NB4 (cell line): ENCODE measurements at regions not wholly inside any gene's neighbourhood (a gene's known extent, or its start where the extent isn't known, plus 50 kb on each side); places are given as distances from the start of the nearest gene placed in this dataset.

ENCODE experiments used
- DNase-seq: peaks from one replicate; pipeline ENCODE4 v3.0.0; 2010; ENCODE audit warnings: low read depth
- H3K4me3 ChIP-seq: one replicate; pipeline ENCODE4 v1.5.1; 2011; ENCODE audit warnings: mild to moderate bottlenecking, low read depth, low read length, moderate library complexity
- CTCF ChIP-seq: IDR thresholded peaks from one replicate; pipeline ENCODE4 v1.5.1; 2012; ENCODE audit warnings: low read depth, low read length
- MAX ChIP-seq: IDR thresholded peaks from 2 replicates; pipeline ENCODE4 v1.6.1; 2011; ENCODE audit warnings: low read depth, low read length
- MYC ChIP-seq: IDR thresholded peaks from 2 replicates; pipeline ENCODE4 v1.6.1; 2011; ENCODE audit warnings: low read depth, low read length
- POLR2A ChIP-seq: IDR thresholded peaks from 2 replicates; pipeline ENCODE4 v1.6.1; 2011; ENCODE audit warnings: mild to moderate bottlenecking; ENCODE audit not compliant: insufficient read length; ENCODE audit errors: extremely low read depth

DNA sequence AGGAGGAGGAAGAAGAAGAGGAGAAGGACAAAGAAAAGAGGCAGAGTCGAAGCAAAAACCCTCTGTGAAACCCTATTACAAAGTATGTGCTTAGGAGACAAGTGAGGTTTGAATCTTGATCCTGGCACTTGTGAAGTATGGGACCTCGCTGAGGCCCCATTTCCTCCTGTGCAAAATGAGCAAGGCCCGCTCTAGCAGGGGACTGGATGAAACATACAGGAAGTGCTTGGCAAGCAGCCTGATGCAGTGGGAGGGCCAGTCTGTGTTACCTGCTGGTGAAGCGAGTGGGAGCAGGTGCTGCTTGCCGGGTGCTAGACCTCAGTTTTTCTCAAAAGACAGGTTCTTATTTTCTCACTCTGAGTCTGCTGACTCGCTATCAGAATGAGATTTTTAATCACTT lies 150.4 kb downstream of the JCAD start:
- H3K4me3 ChIP-seq = no peak overlapping the region
- no peak for DNase-seq
- TF ChIP-seq MAX (no peak), MYC (no peak), POLR2A (no peak), CTCF (no peak)

DNA sequence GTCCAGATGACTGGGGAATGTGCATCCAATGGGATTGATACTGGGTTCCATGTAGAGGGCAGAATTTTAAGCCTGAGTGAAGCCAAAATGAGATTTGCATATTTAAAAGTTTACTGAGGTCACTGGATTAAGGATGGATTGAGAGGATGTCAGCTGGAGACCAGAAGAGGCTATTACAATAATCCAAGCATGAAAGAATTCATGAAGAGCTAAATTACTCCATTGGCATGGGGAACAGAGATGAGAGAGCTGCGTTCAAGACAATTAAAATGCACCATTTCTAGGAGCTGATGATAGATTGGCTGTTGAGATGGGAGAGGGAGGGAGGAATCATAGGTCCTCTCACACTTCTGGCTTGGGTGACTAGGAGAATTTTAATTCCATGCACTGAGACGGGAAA lies 158.5 kb downstream of the JCAD start:
- no peak for DNase-seq
- no peak overlapping the region for H3K4me3 ChIP-seq
- TF ChIP-seq CTCF (no peak), MAX (no peak), MYC (no peak), POLR2A (no peak)

- H3K4me3 ChIP-seq = no peak overlapping the region
- DNase-seq = no peak
- TF ChIP-seq MYC (no peak), MAX (no peak), CTCF (no peak), POLR2A (no peak)
Measured at GRCh38 chr10:29897999-29898716, 161.2 kb downstream of the JCAD start.

DNA sequence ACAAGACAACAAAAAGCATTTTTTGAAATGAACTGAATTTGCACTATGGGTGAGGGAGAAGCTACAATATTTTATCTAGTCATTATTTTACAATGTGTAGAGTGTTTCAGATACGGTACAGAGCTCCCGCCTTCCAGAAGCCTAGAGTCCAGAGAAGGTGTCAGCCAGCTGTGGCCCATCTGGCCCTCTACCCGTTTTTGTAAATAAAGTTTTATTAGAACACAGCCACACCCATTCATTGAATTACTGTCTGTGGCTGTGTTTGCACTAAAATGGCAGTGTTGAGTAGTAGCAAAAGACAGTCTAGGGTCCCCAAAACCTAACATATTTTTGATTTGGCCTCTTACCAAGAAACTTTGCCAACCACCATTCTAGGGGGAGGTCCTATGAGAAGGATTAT lies 162.0 kb downstream of the JCAD start:
- no peak overlapping the region for H3K4me3 ChIP-seq
- no peak for DNase-seq
- TF ChIP-seq MYC = no peak
- no peak for TF ChIP-seq MAX
- no peak for TF ChIP-seq CTCF
- TF ChIP-seq POLR2A = no peak

DNA sequence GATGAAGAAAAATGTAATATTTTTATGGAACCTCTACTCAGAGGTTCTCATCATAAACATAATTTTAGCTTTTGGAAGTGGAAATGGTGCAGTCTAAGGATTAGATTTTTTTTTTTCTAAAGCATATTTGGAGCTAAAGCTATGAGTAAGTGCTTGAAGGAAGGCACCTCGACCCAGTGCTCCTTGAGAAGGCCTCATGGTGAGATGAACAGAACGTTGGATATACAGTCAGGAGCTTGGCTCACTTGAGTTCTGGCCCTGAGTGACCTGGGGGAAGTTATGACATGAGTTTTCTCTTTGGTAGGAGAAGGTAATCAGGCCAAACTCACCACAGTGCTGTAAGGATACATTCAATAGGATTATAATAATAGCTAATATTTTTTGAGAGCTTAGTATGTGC lies 163.3 kb downstream of the JCAD start:
- no peak for TF ChIP-seq CTCF
- TF ChIP-seq MAX = no peak
- TF ChIP-seq MYC = no peak
- TF ChIP-seq POLR2A = no peak
- H3K4me3 ChIP-seq = no peak overlapping the region
- no peak for DNase-seq

DNA sequence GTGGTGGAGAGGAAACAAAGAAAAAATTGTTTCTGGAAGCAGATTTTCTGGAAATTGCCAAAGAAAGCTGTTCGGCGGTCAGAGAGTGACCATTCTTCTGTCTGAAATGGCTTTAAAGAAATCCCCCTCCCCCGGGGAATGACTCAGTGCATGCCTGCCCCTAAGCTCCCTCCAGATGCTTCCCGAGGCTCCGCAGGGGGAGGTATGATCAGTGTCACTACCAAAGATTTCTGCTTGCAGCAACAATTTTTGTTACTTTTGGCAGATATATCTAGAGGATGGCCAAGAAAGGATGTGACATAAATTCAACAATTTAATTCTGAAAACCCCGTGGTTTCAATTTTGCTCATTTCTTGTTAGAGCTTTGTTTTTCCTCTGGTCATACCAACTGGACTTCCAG lies 163.9 kb downstream of the JCAD start:
- DNase-seq = no peak
- H3K4me3 ChIP-seq = no peak overlapping the region
- TF ChIP-seq CTCF (no peak), MAX (no peak), MYC (no peak), POLR2A (no peak)
